GM12878 (cell line): ENCODE measurements at regions not wholly inside any gene's neighbourhood (a gene's known extent, or its start where the extent isn't known, plus 50 kb on each side); places are given as distances from the start of the nearest gene placed in this dataset.

Experiments used
- ATAC-seq: fragments of 200-7000 bp; cut with Tn5 transposase; 3 replicates; pipeline ENCODE4 v1.9.1; 2020; ENCODE audit warnings: mild to moderate bottlenecking, moderate library complexity
- BruUV-seq: library from RNA; stranded (reverse); fragments of 400-500 nt; replicated peaks from 2 replicates; lab custom pipeline; 2021; lab: Mats Ljungman, UMichigan
- CTCF ChIA-PET: fragments of 300-600 bp; sonication (Branson Sonifier 250); formaldehyde crosslinking; extraction: SDS; loops from one replicate; lab custom pipeline; 2021; ENCODE audit warnings: inconsistent platforms; lab: Yijun Ruan, JAX
- POLR2A ChIA-PET: fragments of 350-600 bp; formaldehyde crosslinking; extraction: SDS; loops from one replicate; lab custom pipeline; 2021; ENCODE audit warnings: inconsistent platforms; lab: Charles Lee
- RAD21 ChIA-PET: fragments of 300-600 bp; sonication (Branson Sonifier 250); formaldehyde crosslinking; loops from one replicate; lab custom pipeline; 2023; ENCODE audit warnings: antibody characterized with exemption; ENCODE audit not compliant: unreplicated experiment; lab: Charles Lee
- SMC1A ChIA-PET: fragments of 300-600 bp; sonication (Branson Sonifier 250); formaldehyde crosslinking; loops from one replicate; lab custom pipeline; 2023; ENCODE audit not compliant: unreplicated experiment, uncharacterized antibody; lab: Charles Lee
- DNase-seq: peaks from one replicate; pipeline ENCODE4 v3.0.0-alpha.2; 2011; ENCODE audit warnings: low read depth, low spot score
- FAIRE-seq: peaks from 3 replicates; lab custom pipeline; 2011; peaks lifted over from hg19 to GRCh38; lab: Jason Lieb, UNC
- H2AFZ ChIP-seq: 2 replicates; pipeline ENCODE4 v1.6.0; 2011; ENCODE audit warnings: low read depth, low read length, control low read depth; ENCODE audit not compliant: control insufficient read depth
- H3K27ac ChIP-seq: 2 replicates; pipeline ENCODE4 v1.5.1; 2011; ENCODE audit warnings: control low read depth; ENCODE audit not compliant: control insufficient read depth, insufficient read depth
- H3K27me3 ChIP-seq, 2 experiments: replicated peaks in 1 of 2; 2 replicates each; pipeline versions ENCODE4 v1.6.0 to v1.6.1; 2011; ENCODE audit warnings: low read length in 1 of 2; ENCODE audit not compliant: control insufficient read depth in 2 of 2, insufficient read depth in 2 of 2
- H3K36me3 ChIP-seq, 2 experiments: 2 replicates each; pipeline ENCODE4 v1.5.1; 2011; ENCODE audit warnings: low read length in 1 of 2; ENCODE audit not compliant: control insufficient read depth in 2 of 2, insufficient read depth in 2 of 2
- H3K4me1 ChIP-seq: 2 replicates; pipeline ENCODE4 v1.6.1; 2011; ENCODE audit warnings: mild to moderate bottlenecking, low read length, moderate library complexity, mixed read lengths; ENCODE audit not compliant: control insufficient read depth, insufficient read depth
- H3K4me2 ChIP-seq: 2 replicates; pipeline ENCODE4 v1.6.0; 2011; ENCODE audit warnings: control low read depth; ENCODE audit not compliant: control insufficient read depth, insufficient read depth
- H3K4me3 ChIP-seq: fragments of 200-600 bp; sonication (generic); 2 replicates; pipeline ENCODE4 v1.5.1; 2016
- H3K79me2 ChIP-seq: 2 replicates; pipeline ENCODE4 v1.6.0; 2011; ENCODE audit warnings: low read length; ENCODE audit not compliant: control insufficient read depth, insufficient read depth
- H3K9ac ChIP-seq: 2 replicates; pipeline ENCODE4 v1.8.0; 2011; ENCODE audit warnings: low read length, control low read depth, mixed read lengths; ENCODE audit not compliant: control insufficient read depth, insufficient read depth
- H3K9me3 ChIP-seq: replicated peaks from 3 replicates; pipeline ENCODE4 v1.5.1; 2011; ENCODE audit warnings: mild to moderate bottlenecking, low read length; ENCODE audit not compliant: control insufficient read depth, insufficient read depth
- H4K20me1 ChIP-seq: 2 replicates; pipeline ENCODE4 v1.6.0; 2011; ENCODE audit not compliant: control insufficient read depth, insufficient read depth
- BHLHE40 ChIP-seq, 2 experiments: fragments of 450-650 bp in 1 of 2; IDR thresholded peaks; 2 replicates each; pipeline ENCODE4 v1.6.1; 2011 to 2017; ENCODE audit warnings: low read depth in 2 of 2, borderline replicate concordance in 1 of 2, improper control_type of control experiment in 1 of 2, low read length in 1 of 2, mild to moderate bottlenecking in 1 of 2
- CBFB ChIP-seq: IDR thresholded peaks from 2 replicates; pipeline ENCODE4 v1.6.1; 2016; ENCODE audit warnings: antibody characterized with exemption, low read depth
- CBX5 ChIP-seq: sonication (generic); IDR thresholded peaks from 2 replicates; pipeline ENCODE4 v1.6.1; 2016; ENCODE audit warnings: low read depth, moderate library complexity, mild to moderate bottlenecking, inconsistent platforms
- CHD4 ChIP-seq: fragments of 200-600 bp; sonication (generic); IDR thresholded peaks from 2 replicates; pipeline ENCODE4 v1.6.1; 2016; ENCODE audit warnings: mild to moderate bottlenecking
- E4F1 ChIP-seq: fragments of 450-650 bp; IDR thresholded peaks from 2 replicates; pipeline ENCODE4 v1.6.1; 2018; ENCODE audit warnings: borderline replicate concordance, mild to moderate bottlenecking; ENCODE audit not compliant: partially characterized antibody
- ELK1 ChIP-seq: IDR thresholded peaks from 2 replicates; pipeline ENCODE4 v1.6.1; 2012; ENCODE audit warnings: low read depth, low read length, improper control_type of control experiment
- ESRRA ChIP-seq: IDR thresholded peaks from 2 replicates; pipeline ENCODE4 v1.6.1; 2012; ENCODE audit warnings: mild to moderate bottlenecking, low read length, improper control_type of control experiment
- GABPA ChIP-seq: IDR thresholded peaks from 2 replicates; pipeline ENCODE4 v1.6.1; 2014; ENCODE audit warnings: antibody characterized with exemption, low read depth, mild to moderate bottlenecking, inconsistent platforms
- LARP7 ChIP-seq: fragments of 450-650 bp; IDR thresholded peaks from 2 replicates; pipeline ENCODE4 v1.6.1; 2017; ENCODE audit warnings: mild to moderate bottlenecking
- MYC ChIP-seq: IDR thresholded peaks from 2 replicates; pipeline ENCODE4 v1.6.1; 2011; ENCODE audit warnings: mild to moderate bottlenecking, low read length, moderate library complexity, inconsistent platforms; ENCODE audit not compliant: insufficient read depth, insufficient replicate concordance, insufficient read length, severe bottlenecking
- NFYB ChIP-seq: IDR thresholded peaks from 2 replicates; pipeline ENCODE4 v1.6.1; 2011; ENCODE audit warnings: low read depth, mild to moderate bottlenecking, low read length, improper control_type of control experiment, moderate library complexity; ENCODE audit not compliant: insufficient read depth
- RBBP5 ChIP-seq: fragments of 200-600 bp; sonication (generic); conservative IDR thresholded peaks from 2 replicates; pipeline ENCODE4 v1.6.1; 2016
- SIN3A ChIP-seq: IDR thresholded peaks from 2 replicates; pipeline ENCODE4 v1.6.1; 2012; ENCODE audit warnings: low read depth, low read length, improper control_type of control experiment
- SREBF2 ChIP-seq: IDR thresholded peaks from 2 replicates; pipeline ENCODE4 v1.6.1; 2012; ENCODE audit warnings: mild to moderate bottlenecking, low read length
- STAT3 ChIP-seq: IDR thresholded peaks from 2 replicates; pipeline ENCODE4 v1.6.1; 2011; ENCODE audit warnings: low read depth, low read length, improper control_type of control experiment
- WRNIP1 ChIP-seq: IDR thresholded peaks from 2 replicates; pipeline ENCODE4 v1.6.1; 2011; ENCODE audit warnings: low read depth, low read length, improper control_type of control experiment, borderline replicate concordance
- whole genome bisulfite sequencing: methylation state at CpG from one replicate; pipeline ENCODE4 v1.1.6; 2016; ENCODE audit warnings: low lambda C conversion rate; ENCODE audit not compliant: insufficient replicate concordance, insufficient coverage; ENCODE audit errors: missing lambda C conversion rate; 5-methylcytosine and 5-hydroxymethylcytosine counted together
- in situ Hi-C: fragments of 300-500 bp; cut with MboI; formaldehyde crosslinking; loops from 9 replicates; pipeline ENCODE4 v1.14.3; 2018; ENCODE audit warnings: mixed read lengths
- intact Hi-C: fragments of 100-400 bp; cut with micrococcal nuclease; formaldehyde crosslinking; loops from one replicate; pipeline ENCODE4 v1.14.2; 2022; ENCODE audit not compliant: unreplicated experiment

GRCh38 chr14:80354860-80355581 lies 143.7 kb upstream of the DIO2 start:
- ChIA-PET POLR2A (no interaction called here), CTCF (interaction anchor here (1.3 to 1.7 kb wide), 2 partner anchors 12 to 142 kb away, joined by 4 to 5 read pairs; no protein-coding TSS in a partner anchor), SMC1A (interaction anchor here (1.0 to 1.6 kb wide), 2 partner anchors 138 to 141 kb away, joined by 3 to 4 read pairs; no protein-coding TSS in a partner anchor), RAD21 (interaction anchor here (1.1 kb wide), 1 partner anchor 10 kb away, joined by 3 read pairs; no protein-coding TSS in a partner anchor)
- 22% methylated on average over 6 of the region's 6 CpGs for WGBS
- no peaks in the 10 kb centered on the region for H3K36me3 ChIP-seq
- no TSS peak for BruUV-seq
- TF ChIP-seq CBFB (no peak), BHLHE40 (IDR thresholded peaks at IDR 0.05; ENCODE audit: borderline replicate concordance in 1 of 2, low read depth in 2 of 2, low read length in 1 of 2) (no peak), NFYB (no peak), LARP7 (no peak), SREBF2 (no peak), RBBP5 (no peak), SIN3A (no peak), CBX5 (no peak), ESRRA (no peak), ELK1 (no peak), GABPA (no peak), STAT3 (no peak), MYC (no peak), E4F1 (no peak), WRNIP1 (no peak), CHD4 (no peak)
- FAIRE-seq = no peak
- in situ Hi-C loops = no loop called here
- H3K4me1 ChIP-seq = no peaks in the 10 kb centered on the region
- intact Hi-C loops = no loop called here
- no peak overlapping the region for H2AFZ ChIP-seq
- no peaks in the 10 kb centered on the region for H3K79me2 ChIP-seq
- no peaks in the 10 kb centered on the region for H4K20me1 ChIP-seq
- no peak overlapping the region for H3K9ac ChIP-seq
- no peak for ATAC-seq
- no peaks in the 10 kb centered on the region for H3K27me3 ChIP-seq
- no peak for DNase-seq
- no peak overlapping the region for H3K4me3 ChIP-seq
- no peak overlapping the region for H3K4me2 ChIP-seq
- no peak overlapping the region for H3K27ac ChIP-seq
- H3K9me3 ChIP-seq = no peaks in the 10 kb centered on the region
